AG10803 (cell line): ENCODE measurements at regions not wholly inside any gene's neighbourhood (a gene's known extent, or its start where the extent isn't known, plus 50 kb on each side); places are given as distances from the start of the nearest gene placed in this dataset.
A peak's percentile ranks its signal among the peaks of the same experiment; 100 is the strongest.

Source experiments
- DNase-seq: peaks from one replicate; pipeline ENCODE4 v3.0.0; 2010; ENCODE audit warnings: low read depth
- H3K4me3 ChIP-seq: 2 replicates; pipeline ENCODE4 v1.5.1; 2011; ENCODE audit warnings: mild to moderate bottlenecking, low read length, control low read depth
- TF ChIP-seq, protein P1 (sequence below): conservative IDR thresholded peaks from 2 replicates; pipeline ENCODE4 v1.5.1; 2011; ENCODE audit warnings: mild to moderate bottlenecking, low read length, control low read depth, inconsistent platforms

- no peak for DNase-seq
- no peak overlapping the region for H3K4me3 ChIP-seq
- TF ChIP-seq, protein P1, sequence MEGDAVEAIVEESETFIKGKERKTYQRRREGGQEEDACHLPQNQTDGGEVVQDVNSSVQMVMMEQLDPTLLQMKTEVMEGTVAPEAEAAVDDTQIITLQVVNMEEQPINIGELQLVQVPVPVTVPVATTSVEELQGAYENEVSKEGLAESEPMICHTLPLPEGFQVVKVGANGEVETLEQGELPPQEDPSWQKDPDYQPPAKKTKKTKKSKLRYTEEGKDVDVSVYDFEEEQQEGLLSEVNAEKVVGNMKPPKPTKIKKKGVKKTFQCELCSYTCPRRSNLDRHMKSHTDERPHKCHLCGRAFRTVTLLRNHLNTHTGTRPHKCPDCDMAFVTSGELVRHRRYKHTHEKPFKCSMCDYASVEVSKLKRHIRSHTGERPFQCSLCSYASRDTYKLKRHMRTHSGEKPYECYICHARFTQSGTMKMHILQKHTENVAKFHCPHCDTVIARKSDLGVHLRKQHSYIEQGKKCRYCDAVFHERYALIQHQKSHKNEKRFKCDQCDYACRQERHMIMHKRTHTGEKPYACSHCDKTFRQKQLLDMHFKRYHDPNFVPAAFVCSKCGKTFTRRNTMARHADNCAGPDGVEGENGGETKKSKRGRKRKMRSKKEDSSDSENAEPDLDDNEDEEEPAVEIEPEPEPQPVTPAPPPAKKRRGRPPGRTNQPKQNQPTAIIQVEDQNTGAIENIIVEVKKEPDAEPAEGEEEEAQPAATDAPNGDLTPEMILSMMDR: no peak
These were observed 149.8 kb upstream of the ATXN1 start for GRCh38 chr6:16911088-16911487.

DNA sequence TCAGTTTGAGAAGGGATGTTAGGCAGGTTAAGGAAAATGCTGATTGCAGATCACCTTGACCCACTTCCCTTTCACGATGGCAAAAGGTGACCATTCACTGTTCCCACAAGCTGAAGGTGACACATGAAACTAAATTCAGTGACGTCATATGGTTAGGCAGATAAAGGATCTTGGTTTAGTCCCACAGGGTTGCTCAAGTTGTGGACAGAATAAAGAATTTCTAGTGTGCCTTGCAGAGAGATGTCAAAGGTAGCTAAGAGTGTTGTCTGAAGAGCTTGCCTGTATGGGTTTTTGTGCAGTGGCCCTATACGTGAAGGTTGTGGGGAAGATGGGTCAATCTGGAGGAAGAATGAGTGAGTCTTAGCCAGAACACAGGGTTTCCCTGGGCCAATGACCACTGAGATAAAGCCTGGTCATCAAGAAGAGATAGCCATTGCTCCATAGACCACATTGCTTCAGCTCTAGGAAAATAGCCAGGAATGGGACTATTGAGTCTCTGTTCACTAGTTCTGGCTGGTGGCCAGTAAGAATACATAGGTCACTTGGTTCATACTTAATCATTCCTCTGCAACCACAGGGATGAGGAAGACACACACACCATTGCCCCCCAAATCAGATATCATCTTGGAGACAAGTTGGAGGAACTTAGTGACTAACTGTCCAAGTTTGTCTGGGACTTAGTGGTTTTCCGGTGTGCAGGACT is 148.5 kb upstream of the ATXN1 start:
- DNase-seq: peak; percentile 90
- H3K4me3 ChIP-seq: no peak overlapping the region
- TF ChIP-seq, protein P1: no peak

- no peak overlapping the region for H3K4me3 ChIP-seq
- DNase-seq: no peak
- TF ChIP-seq, protein P1: no peak
These were observed 146.7 kb upstream of the ATXN1 start for GRCh38 chr6:16907991-16908390.

DNA sequence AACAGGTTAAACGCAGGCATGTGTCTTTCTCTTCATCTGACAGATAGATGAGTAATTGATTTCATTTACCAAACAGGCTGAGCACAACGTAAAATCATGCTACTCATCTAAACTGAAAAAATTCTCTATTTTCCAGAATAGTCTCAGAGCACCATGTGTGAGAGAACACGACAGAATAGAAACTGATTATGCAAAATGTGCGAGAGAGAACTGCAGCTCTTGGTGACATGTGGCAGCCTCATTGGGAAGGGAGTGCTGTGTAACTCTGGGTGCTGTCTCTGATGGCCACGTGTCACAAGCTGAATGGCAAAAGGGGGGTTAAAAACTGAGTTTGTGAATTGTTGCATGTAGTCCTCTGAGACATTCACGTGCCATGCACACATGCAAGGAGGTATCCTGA is 143.7 kb upstream of the ATXN1 start:
- no peak overlapping the region for H3K4me3 ChIP-seq
- DNase-seq: no peak
- TF ChIP-seq, protein P1: no peak

DNA sequence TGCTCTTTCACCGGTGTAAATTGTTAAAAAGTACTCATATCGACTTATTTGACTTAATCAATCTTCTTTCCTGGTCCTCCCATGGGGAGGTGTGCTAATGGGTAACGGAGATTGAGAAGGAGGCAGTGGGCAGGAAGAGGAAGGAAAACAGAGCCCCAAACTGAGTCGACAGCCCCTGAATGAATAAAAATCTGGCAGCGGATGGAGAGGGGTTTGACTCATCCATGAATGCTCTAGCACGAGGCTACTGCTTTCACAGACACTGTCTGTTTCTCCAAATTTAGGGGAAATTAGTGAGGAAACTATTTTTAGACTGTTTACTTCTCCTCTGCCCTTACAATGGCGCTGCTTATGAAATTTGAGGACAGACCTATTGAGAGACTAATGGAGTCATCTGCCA is 142.2 kb upstream of the ATXN1 start:
- DNase-seq: peak; percentile 57
- no peak overlapping the region for H3K4me3 ChIP-seq
- TF ChIP-seq, protein P1: no peak

- no peak overlapping the region for H3K4me3 ChIP-seq
- TF ChIP-seq, protein P1: no peak
- no peak for DNase-seq
These were observed 141.2 kb upstream of the ATXN1 start for GRCh38 chr6:16902502-16902901.

DNA sequence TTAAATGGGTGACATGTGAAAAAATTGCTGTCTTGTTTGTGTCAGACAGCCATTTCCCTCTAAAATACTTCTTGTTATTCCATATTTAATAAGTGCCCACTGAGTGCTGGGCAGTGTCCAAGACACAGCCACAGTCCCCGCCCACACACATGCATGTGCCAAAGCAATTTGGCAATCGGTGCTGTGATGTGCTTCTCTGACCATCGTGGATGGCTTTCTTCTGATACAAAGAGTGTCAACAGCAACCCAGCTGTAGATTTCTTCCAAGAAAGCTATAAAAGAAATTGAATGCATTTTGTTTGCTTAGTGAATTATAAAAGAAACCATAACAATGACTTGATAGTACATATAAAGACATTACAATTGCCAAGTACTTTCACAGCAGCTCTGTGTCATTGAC is 140.5 kb upstream of the ATXN1 start:
- DNase-seq: peak; percentile 79
- TF ChIP-seq, protein P1: no peak
- no peak overlapping the region for H3K4me3 ChIP-seq
